ENCODE measurements at regions not wholly inside any gene's neighbourhood (a gene's known extent, or its start where the extent isn't known, plus 50 kb on each side); places are given as distances from the start of the nearest gene placed in this dataset.
"Not testable (repeated sequence)": the region's sequence is repeated elsewhere in the genome, so short reads cannot be mapped to it uniquely, and the experiment has no call there.

GRCh38 chr18:46179306-46179705 is 75.1 kb downstream of the HAUS1 start:
- DNase-seq: no peak

GRCh38 chr18:46182633-46183358 is 78.6 kb downstream of the HAUS1 start:
- DNase-seq: no peak

- DNase-seq: not testable (repeated sequence)
Observed at GRCh38 chr18:46184296-46184695, 80.1 kb downstream of the HAUS1 start.

- DNase-seq: no peak
Observed at GRCh38 chr18:46184727-46185126, 80.5 kb downstream of the HAUS1 start.

GRCh38 chr18:46190667-46191066 is 86.5 kb downstream of the HAUS1 start:
- DNase-seq: no peak

- no peak for DNase-seq
Observed at GRCh38 chr18:46196627-46197243, 92.5 kb downstream of the HAUS1 start.

- no peak for DNase-seq
Observed at GRCh38 chr18:46199515-46200147, 95.4 kb downstream of the HAUS1 start.

- DNase-seq: not testable (repeated sequence)
Observed at GRCh38 chr18:46200178-46201055, 96.2 kb downstream of the HAUS1 start.

GRCh38 chr18:46204143-46204542 is 100.0 kb downstream of the HAUS1 start:
- no peak for DNase-seq

- DNase-seq: no peak
Observed at GRCh38 chr18:46207985-46208384, 103.8 kb downstream of the HAUS1 start.

- DNase-seq: no peak
Observed at GRCh38 chr18:46209161-46209560, 105.0 kb downstream of the HAUS1 start.

GRCh38 chr18:46211816-46212215 is 107.6 kb downstream of the HAUS1 start:
- DNase-seq: no peak

GRCh38 chr18:46212398-46212797 is 108.2 kb downstream of the HAUS1 start:
- DNase-seq: no peak

- DNase-seq: no peak
Observed at GRCh38 chr18:46213295-46213694, 109.1 kb downstream of the HAUS1 start.

GRCh38 chr18:46214435-46214834 is 110.2 kb downstream of the HAUS1 start:
- no peak for DNase-seq

GRCh38 chr18:46215902-46216723 is 111.9 kb downstream of the HAUS1 start:
- DNase-seq: no peak

- DNase-seq: no peak
Observed at GRCh38 chr18:46220116-46220515, 115.9 kb downstream of the HAUS1 start.

GRCh38 chr18:46222093-46222492 is 117.9 kb downstream of the HAUS1 start:
- no peak for DNase-seq

GRCh38 chr18:46222710-46223360 is 118.7 kb downstream of the HAUS1 start:
- no peak for DNase-seq

- DNase-seq: no peak
Observed at GRCh38 chr18:46224181-46224775, 120.1 kb downstream of the HAUS1 start.

- no peak for DNase-seq
Observed at GRCh38 chr18:46226461-46226860, 122.3 kb downstream of the HAUS1 start.

Measured in stimulated activated CD4-positive, alpha-beta T cell treated with anti-CD3 and anti-CD28 coated beads, Interleukin-4, amount 100 ng/mL, for 24 hours (primary cell).